ENCODE measurements at regions not wholly inside any gene's neighbourhood (a gene's known extent, or its start where the extent isn't known, plus 50 kb on each side); places are given as distances from the start of the nearest gene placed in this dataset.

- in situ Hi-C loops (cut with MboI; ENCODE audit: low pct_unique_long_range_greater_than_20kb, low sequenced_read_pairs, unreplicated experiment), result no loop called here
- DNase-seq (ENCODE audit: low spot score), result peak; percentile 38
- peak; percentile 20 for TF ChIP-seq CTCF (IDR thresholded peaks at IDR 0.05; ENCODE audit: extremely low read depth, insufficient read depth, missing control alignments)
Observed at GRCh38 chr17:77649717-77650211, 308.7 kb upstream of the TNRC6C start.

GRCh38 chr17:77651988-77652387 lies 306.5 kb upstream of the TNRC6C start:
- no peak for DNase-seq (ENCODE audit: low spot score)
- in situ Hi-C loops (cut with MboI; ENCODE audit: low pct_unique_long_range_greater_than_20kb, low sequenced_read_pairs, unreplicated experiment), result no loop called here
- TF ChIP-seq CTCF (IDR thresholded peaks at IDR 0.05; ENCODE audit: extremely low read depth, insufficient read depth, missing control alignments), result no peak

- no peak for DNase-seq (ENCODE audit: low spot score)
- in situ Hi-C loops (cut with MboI; ENCODE audit: low pct_unique_long_range_greater_than_20kb, low sequenced_read_pairs, unreplicated experiment), result no loop called here
- no peak for TF ChIP-seq CTCF (IDR thresholded peaks at IDR 0.05; ENCODE audit: extremely low read depth, insufficient read depth, missing control alignments)
Observed at GRCh38 chr17:77654296-77654695, 304.2 kb upstream of the TNRC6C start.

- in situ Hi-C loops (cut with MboI; ENCODE audit: low pct_unique_long_range_greater_than_20kb, low sequenced_read_pairs, unreplicated experiment), result no loop called here
- TF ChIP-seq CTCF (IDR thresholded peaks at IDR 0.05; ENCODE audit: extremely low read depth, insufficient read depth, missing control alignments), result no peak
- no peak for DNase-seq (ENCODE audit: low spot score)
Observed at GRCh38 chr17:77654850-77655249, 303.7 kb upstream of the TNRC6C start.

GRCh38 chr17:77656054-77656453 lies 302.4 kb upstream of the TNRC6C start:
- no peak for TF ChIP-seq CTCF (IDR thresholded peaks at IDR 0.05; ENCODE audit: extremely low read depth, insufficient read depth, missing control alignments)
- in situ Hi-C loops (cut with MboI; ENCODE audit: low pct_unique_long_range_greater_than_20kb, low sequenced_read_pairs, unreplicated experiment), result no loop called here
- no peak for DNase-seq (ENCODE audit: low spot score)

- no peak for DNase-seq (ENCODE audit: low spot score)
- no peak for TF ChIP-seq CTCF (IDR thresholded peaks at IDR 0.05; ENCODE audit: extremely low read depth, insufficient read depth, missing control alignments)
- in situ Hi-C loops (cut with MboI; ENCODE audit: low pct_unique_long_range_greater_than_20kb, low sequenced_read_pairs, unreplicated experiment), result no loop called here
Observed at GRCh38 chr17:77657839-77658238, 300.7 kb upstream of the TNRC6C start.

GRCh38 chr17:77660524-77660923 lies 298.0 kb upstream of the TNRC6C start:
- in situ Hi-C loops (cut with MboI; ENCODE audit: low pct_unique_long_range_greater_than_20kb, low sequenced_read_pairs, unreplicated experiment), result no loop called here
- DNase-seq (ENCODE audit: low spot score), result no peak
- TF ChIP-seq CTCF (IDR thresholded peaks at IDR 0.05; ENCODE audit: extremely low read depth, insufficient read depth, missing control alignments), result no peak

All from GM13977 (cell line).